NCI-H1694 treated with DMSO at 0.1 percent for 48 hours (cell line): ENCODE measurements at regions not wholly inside any gene's neighbourhood (a gene's known extent, or its start where the extent isn't known, plus 50 kb on each side); places are given as distances from the start of the nearest gene placed in this dataset.
"Not testable (repeated sequence)": the region's sequence is repeated elsewhere in the genome, so short reads cannot be mapped to it uniquely, and the experiment has no call there.

Source experiments
- DNase-seq: peaks from one replicate; lab custom pipeline; 2025; lab: John Stamatoyannopoulos, UW

DNA sequence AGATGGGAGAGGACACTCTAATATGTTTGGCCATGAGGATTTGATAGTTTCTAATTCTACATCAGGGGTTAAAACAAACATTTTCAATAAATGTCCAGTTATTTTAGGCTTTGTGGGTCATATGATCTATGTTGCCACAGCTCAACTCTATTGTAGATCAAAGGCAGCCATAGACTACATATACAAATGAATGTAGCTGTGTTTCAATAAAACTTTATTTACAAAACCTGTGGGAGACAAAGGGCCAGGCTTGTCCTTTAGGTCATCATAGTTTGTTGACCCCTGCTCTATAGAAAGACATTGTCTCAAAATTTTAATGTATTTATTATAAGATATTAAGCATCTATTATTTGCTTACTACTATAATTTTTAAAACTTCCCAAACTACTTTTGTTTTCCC, 325.4 kb upstream of the MEF2C start:
- no peak for DNase-seq

DNA sequence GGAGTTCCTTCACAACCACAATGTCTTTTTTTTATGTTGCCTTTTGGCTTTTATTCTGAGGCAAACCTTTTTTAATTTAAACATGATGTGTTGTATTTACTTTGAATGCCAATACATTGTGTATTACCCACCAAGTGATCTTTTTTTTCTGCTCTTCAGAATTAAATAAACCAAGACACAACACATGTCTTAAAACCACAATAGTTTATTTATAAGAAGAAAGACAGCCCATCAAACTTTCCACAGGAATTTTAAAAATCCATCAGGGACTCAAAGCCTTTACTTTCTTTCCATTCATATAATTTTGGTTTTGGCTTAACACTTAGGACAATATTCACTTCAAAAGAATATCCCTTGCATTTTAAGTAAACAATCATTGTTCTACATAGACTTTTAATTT, 321.8 kb upstream of the MEF2C start:
- no peak for DNase-seq

GRCh38 chr5:89203611-89204010, 320.6 kb upstream of the MEF2C start:
- DNase-seq: no peak

GRCh38 chr5:89200899-89201298, 317.9 kb upstream of the MEF2C start:
- DNase-seq: no peak

- DNase-seq: no peak
These were observed 316.3 kb upstream of the MEF2C start for GRCh38 chr5:89199306-89199705.

DNA sequence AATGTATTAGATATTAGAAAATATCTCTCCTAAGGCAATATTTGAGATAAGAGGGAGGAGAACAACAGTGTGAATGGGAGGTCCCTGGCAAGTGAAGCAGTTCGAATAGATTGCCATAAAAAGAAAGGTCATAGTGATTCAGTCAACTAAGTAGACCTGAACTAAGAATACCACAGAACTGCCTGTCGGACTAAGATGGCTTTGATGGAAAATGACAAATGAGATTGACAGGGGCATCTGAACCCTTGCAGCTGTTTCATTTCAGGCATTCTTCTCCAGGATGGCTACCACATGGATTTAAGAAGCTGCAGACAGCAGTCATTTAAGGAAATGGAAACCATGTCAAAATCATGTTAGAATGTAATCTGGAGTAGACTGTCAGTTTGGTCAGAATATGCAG, 308.4 kb upstream of the MEF2C start:
- DNase-seq: no peak

- no peak for DNase-seq
These were observed 307.7 kb upstream of the MEF2C start for GRCh38 chr5:89190515-89191265.

DNA sequence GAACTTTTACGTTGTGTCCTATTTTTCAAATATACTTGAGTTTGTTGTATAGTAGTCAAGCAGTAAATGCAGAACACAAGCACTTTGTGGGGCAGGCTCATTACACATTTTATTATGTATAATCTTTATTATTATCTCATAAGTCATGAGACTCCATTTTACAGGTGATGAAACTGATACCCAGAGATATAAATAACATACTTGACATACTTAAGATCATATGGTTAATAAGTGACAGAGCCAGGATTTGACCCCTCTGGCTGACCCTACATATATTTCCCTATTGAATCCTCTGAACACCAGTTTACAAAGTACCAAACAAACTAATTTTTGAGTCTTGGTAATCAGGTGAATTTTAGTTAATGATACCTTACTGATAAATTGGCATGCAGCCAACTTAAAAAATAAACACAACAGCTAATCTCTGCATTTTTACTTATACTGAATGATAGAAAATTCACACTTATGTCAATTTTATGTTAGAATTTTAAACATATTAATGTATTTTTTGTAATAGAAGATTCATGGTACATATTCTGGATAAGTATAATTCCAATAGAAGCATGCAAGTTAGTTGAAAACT, 305.0 kb upstream of the MEF2C start:
- no peak for DNase-seq

DNA sequence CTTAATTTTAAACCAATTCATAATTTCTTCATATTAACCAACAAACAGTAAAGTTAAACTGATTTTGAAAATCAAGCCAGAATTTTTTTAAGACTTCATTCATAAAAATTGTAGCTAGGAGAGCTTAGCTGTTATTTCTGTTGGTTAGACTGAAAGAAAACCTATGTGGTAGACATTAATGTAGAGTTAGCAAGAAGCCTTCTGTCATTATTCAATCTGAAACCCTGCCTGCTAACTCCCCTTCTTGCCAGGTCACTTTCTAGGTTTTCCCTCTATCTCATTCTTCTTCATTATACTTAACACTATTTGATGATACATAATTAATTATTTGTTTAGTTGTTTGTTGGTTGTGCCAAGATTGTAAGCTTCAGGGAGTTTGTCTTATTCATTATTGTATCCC, 304.3 kb upstream of the MEF2C start:
- no peak for DNase-seq

DNA sequence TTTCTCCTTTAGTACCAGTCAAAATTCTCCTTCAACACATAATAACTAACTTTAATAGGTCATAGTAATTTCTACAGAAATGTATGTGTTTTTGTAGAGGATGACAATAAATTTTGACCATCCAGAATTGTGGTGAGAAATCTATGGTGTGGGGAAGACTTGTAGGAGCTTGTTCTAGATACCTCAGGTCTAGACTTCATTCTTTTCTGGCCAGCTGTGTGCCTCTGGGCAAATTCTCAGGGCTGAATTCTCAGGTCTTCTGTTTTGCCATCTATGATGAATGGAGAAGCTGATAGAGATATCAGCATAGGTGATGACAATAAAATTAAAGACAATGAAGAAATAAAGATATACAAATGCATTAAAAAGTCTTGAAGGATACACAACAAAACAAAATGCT, 298.6 kb upstream of the MEF2C start:
- DNase-seq: no peak

DNA sequence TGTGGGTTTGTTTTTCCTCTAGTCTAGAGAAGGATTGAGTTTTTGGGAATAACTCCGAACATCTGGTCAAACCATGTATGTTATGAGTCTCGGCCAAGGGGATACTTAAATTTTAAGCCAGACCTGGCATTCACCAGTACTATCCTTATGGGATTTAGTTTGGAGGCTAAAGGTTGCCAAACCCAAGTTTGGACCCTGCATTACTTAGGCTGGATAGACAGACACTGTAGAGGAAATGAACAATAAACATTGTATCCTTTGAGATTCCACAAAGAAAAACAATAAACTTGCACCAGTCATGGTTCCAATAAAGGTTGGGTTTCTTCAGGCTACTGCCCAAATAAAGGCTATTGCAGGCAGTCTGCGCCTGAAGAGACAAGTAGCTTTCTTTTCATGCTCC, 296.7 kb upstream of the MEF2C start:
- DNase-seq: no peak

GRCh38 chr5:89178541-89178940, 295.6 kb upstream of the MEF2C start:
- DNase-seq: no peak

- DNase-seq: no peak
These were observed 290.5 kb upstream of the MEF2C start for GRCh38 chr5:89173528-89173927.

GRCh38 chr5:89168766-89169165, 285.8 kb upstream of the MEF2C start:
- no peak for DNase-seq

DNA sequence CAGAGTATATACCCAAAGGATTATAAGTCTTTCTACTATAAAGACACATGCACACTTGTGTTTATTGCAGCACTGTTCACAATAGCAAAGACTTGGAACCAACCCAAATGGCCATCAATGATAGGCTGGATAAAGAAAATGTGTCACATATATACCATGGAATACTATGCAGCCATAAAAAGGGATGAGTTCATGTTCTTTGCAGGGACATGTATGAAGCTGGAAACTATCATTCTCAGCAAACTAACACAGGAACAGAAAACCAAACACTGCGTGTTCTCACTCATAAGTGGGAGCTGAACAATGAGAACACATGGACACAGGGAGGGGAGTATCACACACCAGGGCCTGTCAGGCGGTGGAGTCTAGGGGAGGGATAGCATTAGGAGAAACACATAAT, 281.7 kb upstream of the MEF2C start:
- not testable (repeated sequence) for DNase-seq

- DNase-seq: no peak
These were observed 273.2 kb upstream of the MEF2C start for GRCh38 chr5:89156226-89156625.

DNA sequence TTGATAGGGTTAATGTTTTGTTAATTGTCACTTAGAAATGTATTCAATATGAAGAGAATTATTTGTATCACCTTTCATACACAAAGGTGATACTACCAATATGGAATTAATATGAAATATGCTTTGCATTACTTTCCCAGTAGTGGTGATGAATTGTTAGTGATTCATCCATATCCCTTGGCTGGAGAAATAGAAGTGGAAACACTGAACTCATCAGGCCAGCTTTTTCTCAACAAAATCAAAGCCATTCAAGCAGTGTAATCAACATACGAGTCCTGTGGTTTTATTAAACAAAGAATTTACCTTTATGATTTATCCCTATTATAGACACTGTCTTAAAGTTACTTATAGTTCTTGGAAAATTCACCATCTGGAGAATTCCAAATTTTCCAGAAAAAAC, 264.0 kb upstream of the MEF2C start:
- no peak for DNase-seq

GRCh38 chr5:89137148-89137547, 254.2 kb upstream of the MEF2C start:
- DNase-seq: no peak

DNA sequence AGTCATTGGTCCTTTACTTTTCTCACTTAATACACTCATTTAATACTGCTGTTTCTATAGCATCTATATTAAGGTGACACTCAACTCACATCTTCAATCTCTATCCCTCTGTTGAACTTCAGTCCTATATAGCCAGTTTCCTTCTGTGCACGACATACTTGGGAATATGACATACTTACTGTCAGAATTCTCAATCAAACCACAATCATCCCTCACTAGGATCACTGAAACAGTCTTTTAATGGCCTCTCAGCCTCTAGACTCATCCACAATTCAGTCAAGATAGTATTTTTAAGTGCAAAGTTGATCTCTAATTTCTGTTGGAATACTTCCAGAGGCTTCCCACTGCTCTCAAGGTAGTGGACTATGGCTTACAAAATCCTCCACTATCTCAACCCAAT, 251.0 kb upstream of the MEF2C start:
- DNase-seq: no peak

GRCh38 chr5:89133129-89133528, 250.1 kb upstream of the MEF2C start:
- no peak for DNase-seq

DNA sequence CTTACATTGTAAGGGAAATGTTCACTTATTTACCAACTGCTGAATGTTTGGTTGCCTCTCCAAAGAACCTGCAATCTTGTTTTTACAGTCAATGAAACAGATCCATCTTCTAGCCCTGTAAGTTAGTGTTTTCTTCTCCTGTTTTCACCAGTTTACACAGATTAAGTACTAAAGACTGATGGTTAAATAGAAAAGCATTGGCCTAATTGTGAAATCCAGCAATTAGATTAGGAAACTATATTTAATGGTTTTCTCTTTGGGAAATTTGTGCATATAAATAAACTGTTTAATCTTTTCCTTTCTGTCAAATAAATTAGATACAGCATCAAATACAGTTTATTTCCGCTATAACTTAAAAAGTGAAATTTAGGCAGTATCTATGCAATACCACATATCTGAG, 247.9 kb upstream of the MEF2C start:
- DNase-seq: no peak

DNA sequence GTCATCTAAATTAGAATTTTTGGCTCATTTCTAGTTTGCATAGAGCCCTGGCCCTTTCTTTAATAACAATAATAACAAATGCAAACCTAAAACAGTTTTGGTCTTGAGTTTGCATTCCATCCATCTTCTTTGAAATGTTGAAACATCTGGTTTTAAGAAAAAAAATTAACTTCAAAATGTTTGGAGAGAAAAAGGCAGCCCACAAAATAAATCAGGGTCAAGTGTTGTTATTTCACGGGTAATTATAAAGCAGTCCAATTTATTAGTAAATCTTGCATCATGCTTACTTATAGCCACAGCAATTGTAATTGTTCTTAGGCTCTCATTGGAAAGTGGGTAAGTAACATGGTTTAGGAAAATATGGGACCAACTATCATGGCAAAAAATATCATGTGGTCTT, 247.0 kb upstream of the MEF2C start:
- DNase-seq: no peak

- no peak for DNase-seq
These were observed 246.1 kb upstream of the MEF2C start for GRCh38 chr5:89128906-89129625.
